ENCODE measurements at regions not wholly inside any gene's neighbourhood (a gene's known extent, or its start where the extent isn't known, plus 50 kb on each side); places are given as distances from the start of the nearest gene placed in this dataset.

GRCh38 chr3:147864754-147865354 lies 455.7 kb downstream of the ZIC1 start:
- Histone ChIP-seq H3K9me2 (ENCODE audit: insufficient read depth) (peaks cover 6% of the 10 kb centered on the region; the same call in 1 of the 2 replicates), H3K36me3 (ENCODE audit: insufficient read depth) (peaks cover 17% of the 10 kb centered on the region), H3F3A (replicated peaks; ENCODE audit: low read depth) (no peaks in the 10 kb centered on the region), H2AFZ (no peak overlapping the region), H3K4me2 (no peak overlapping the region), H3K27ac (ENCODE audit: low read depth) (no peak overlapping the region), H3K4me3 (no peak overlapping the region), H3K79me2 (replicated peaks; ENCODE audit: insufficient read depth) (no peaks in the 10 kb centered on the region), H3K4me1 (ENCODE audit: insufficient read depth) (no peaks in the 10 kb centered on the region), H4K20me1 (replicated peaks; ENCODE audit: insufficient read depth) (no peaks in the 10 kb centered on the region), H3K27me3 (ENCODE audit: insufficient read depth) (no peaks in the 10 kb centered on the region)
- peak; percentile 53 for DNase-seq (ENCODE audit: low spot score)
- Mint-ChIP-seq H3K4me1 (no peaks in the 10 kb centered on the region), H3K36me3 (ENCODE audit: low read depth) (peaks cover 55% of the 10 kb centered on the region), H3K4me3 (no peak overlapping the region), H3K9me3 (peaks cover 71% of the 10 kb centered on the region), H3K27ac (no peak overlapping the region), H3K27me3 (ENCODE audit: insufficient read depth, low read depth, poor library complexity) (no peaks in the 10 kb centered on the region)
- no peak for ATAC-seq
- no peak for TF ChIP-seq ETS1 (IDR thresholded peaks at IDR 0.05)
- TF ChIP-seq POLR2AphosphoS5 (IDR thresholded peaks at IDR 0.05; ENCODE audit: low read depth), result no peak
- TF ChIP-seq REST (IDR thresholded peaks at IDR 0.05; ENCODE audit: unreplicated experiment), result no peak
- TF ChIP-seq JUNB (IDR thresholded peaks at IDR 0.05; ENCODE audit: unreplicated experiment), result no peak
- no peak for TF ChIP-seq EZH2phosphoT487 (IDR thresholded peaks at IDR 0.05; ENCODE audit: unreplicated experiment)
- TF ChIP-seq STAT1 (IDR thresholded peaks at IDR 0.05; ENCODE audit: unreplicated experiment), result no peak

GRCh38 chr3:147866561-147866960 lies 457.4 kb downstream of the ZIC1 start:
- Mint-ChIP-seq H3K36me3 (ENCODE audit: low read depth) (peaks cover 53% of the 10 kb centered on the region), H3K9me3 (peaks cover 70% of the 10 kb centered on the region), H3K4me1 (no peaks in the 10 kb centered on the region), H3K27ac (no peak overlapping the region), H3K27me3 (ENCODE audit: insufficient read depth, low read depth, poor library complexity) (no peaks in the 10 kb centered on the region), H3K4me3 (no peak overlapping the region)
- Histone ChIP-seq H3K4me1 (ENCODE audit: insufficient read depth) (no peaks in the 10 kb centered on the region), H3F3A (replicated peaks; ENCODE audit: low read depth) (no peaks in the 10 kb centered on the region), H3K9me2 (ENCODE audit: insufficient read depth) (peaks cover 6% of the 10 kb centered on the region; the same call in 1 of the 2 replicates), H3K79me2 (replicated peaks; ENCODE audit: insufficient read depth) (no peaks in the 10 kb centered on the region), H3K27me3 (ENCODE audit: insufficient read depth) (no peaks in the 10 kb centered on the region), H2AFZ (no peak overlapping the region), H3K4me2 (no peak overlapping the region), H3K36me3 (ENCODE audit: insufficient read depth) (peaks cover 16% of the 10 kb centered on the region), H3K4me3 (no peak overlapping the region), H3K27ac (ENCODE audit: low read depth) (no peak overlapping the region), H4K20me1 (replicated peaks; ENCODE audit: insufficient read depth) (no peaks in the 10 kb centered on the region)
- no peak for ATAC-seq
- DNase-seq (ENCODE audit: low spot score), result no peak
- no peak for TF ChIP-seq EZH2 (IDR thresholded peaks at IDR 0.05; ENCODE audit: low read depth, unreplicated experiment)
- TF ChIP-seq ETS1 (IDR thresholded peaks at IDR 0.05), result no peak
- no peak for TF ChIP-seq ZNF462 (CRISPR knock-in tag; IDR thresholded peaks at IDR 0.05)
- no peak for TF ChIP-seq NANOG (IDR thresholded peaks at IDR 0.05; ENCODE audit: borderline replicate concordance)
- TF ChIP-seq CREB1 (CRISPR knock-in tag; IDR thresholded peaks at IDR 0.05; ENCODE audit: low read depth), result no peak

All from GM23338 (cell line).